Lower leg skin (tissue), 3 donors: ENCODE measurements at regions not wholly inside any gene's neighbourhood (a gene's known extent, or its start where the extent isn't known, plus 50 kb on each side); places are given as distances from the start of the nearest gene placed in this dataset.

ENCODE experiments used
- CTCF ChIP-seq, 3 donors: fragments of 450-650 bp; IDR thresholded peaks; one replicate each; pipeline ENCODE4 v1.5.1; 2016; ENCODE audit warnings: antibody characterized with exemption in 3 of 3, mild to moderate bottlenecking in 3 of 3, moderate library complexity in 2 of 3
- POLR2A ChIP-seq, 2 donors: fragments of 450-650 bp; IDR thresholded peaks; one replicate each; pipeline ENCODE4 v1.6.1; 2016 to 2017; ENCODE audit warnings: antibody characterized with exemption in 2 of 2, mild to moderate bottlenecking in 1 of 2, moderate library complexity in 1 of 2

GRCh38 chr2:43074052-43074451, 152.4 kb downstream of the ZFP36L2 start:
- TF ChIP-seq CTCF (IDR thresholded peaks at IDR 0.05) (no peak), POLR2A (IDR thresholded peaks at IDR 0.05) (no peak)
